ENCODE measurements at regions not wholly inside any gene's neighbourhood (a gene's known extent, or its start where the extent isn't known, plus 50 kb on each side); places are given as distances from the start of the nearest gene placed in this dataset.

GRCh38 chr7:81002421-81002820 lies 83.6 kb upstream of the SEMA3C start:
- TF ChIP-seq POLR2A (IDR thresholded peaks at IDR 0.05; ENCODE audit: extremely low read depth, insufficient read length) (no peak), MAX (IDR thresholded peaks at IDR 0.05; ENCODE audit: low read depth, low read length) (no peak), CTCF (IDR thresholded peaks at IDR 0.05; ENCODE audit: low read depth, low read length) (no peak), MYC (IDR thresholded peaks at IDR 0.05; ENCODE audit: low read depth, low read length) (no peak)
